Omental fat pad (tissue), 3 donors: ENCODE measurements at regions not wholly inside any gene's neighbourhood (a gene's known extent, or its start where the extent isn't known, plus 50 kb on each side); places are given as distances from the start of the nearest gene placed in this dataset.

Source experiments
- ATAC-seq: fragments of 150-250 bp; one replicate; pipeline ENCODE4 v1.9.1; 2016; ENCODE audit warnings: mild to moderate bottlenecking, moderate library complexity; ENCODE audit not compliant: low FRiP score
- DNase-seq: peaks from one replicate; pipeline ENCODE4 v3.0.0-alpha.2; 2019; ENCODE audit warnings: low spot score
- TF ChIP-seq, protein P1 (sequence below), 3 donors: fragments of 450-650 bp; IDR thresholded peaks; one replicate each; pipeline ENCODE4 v1.5.1; 2016 to 2017; ENCODE audit warnings: antibody characterized with exemption in 3 of 3, mild to moderate bottlenecking in 3 of 3, moderate library complexity in 2 of 3

DNA sequence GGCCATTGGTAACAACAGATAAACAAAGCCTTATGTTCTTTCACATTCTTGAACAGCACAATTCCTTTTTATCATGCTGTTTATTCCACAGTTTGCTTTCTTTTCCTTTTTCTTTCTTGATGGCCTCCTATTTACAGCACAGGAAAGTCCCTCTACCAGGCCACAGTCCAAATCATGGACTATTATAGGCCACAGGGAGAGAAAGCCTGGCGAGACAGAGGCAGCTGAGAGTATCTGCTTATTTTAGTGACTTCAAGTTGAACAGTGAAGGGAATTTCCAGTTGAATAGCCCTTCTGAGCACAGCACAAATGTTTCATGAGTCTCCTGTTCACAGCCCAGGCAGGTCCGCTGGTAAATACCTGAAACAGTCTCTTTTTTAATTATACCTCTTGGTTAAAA lies 263.7 kb upstream of the ARID1B start:
- no peak for ATAC-seq
- DNase-seq = no peak
- TF ChIP-seq, protein P1, sequence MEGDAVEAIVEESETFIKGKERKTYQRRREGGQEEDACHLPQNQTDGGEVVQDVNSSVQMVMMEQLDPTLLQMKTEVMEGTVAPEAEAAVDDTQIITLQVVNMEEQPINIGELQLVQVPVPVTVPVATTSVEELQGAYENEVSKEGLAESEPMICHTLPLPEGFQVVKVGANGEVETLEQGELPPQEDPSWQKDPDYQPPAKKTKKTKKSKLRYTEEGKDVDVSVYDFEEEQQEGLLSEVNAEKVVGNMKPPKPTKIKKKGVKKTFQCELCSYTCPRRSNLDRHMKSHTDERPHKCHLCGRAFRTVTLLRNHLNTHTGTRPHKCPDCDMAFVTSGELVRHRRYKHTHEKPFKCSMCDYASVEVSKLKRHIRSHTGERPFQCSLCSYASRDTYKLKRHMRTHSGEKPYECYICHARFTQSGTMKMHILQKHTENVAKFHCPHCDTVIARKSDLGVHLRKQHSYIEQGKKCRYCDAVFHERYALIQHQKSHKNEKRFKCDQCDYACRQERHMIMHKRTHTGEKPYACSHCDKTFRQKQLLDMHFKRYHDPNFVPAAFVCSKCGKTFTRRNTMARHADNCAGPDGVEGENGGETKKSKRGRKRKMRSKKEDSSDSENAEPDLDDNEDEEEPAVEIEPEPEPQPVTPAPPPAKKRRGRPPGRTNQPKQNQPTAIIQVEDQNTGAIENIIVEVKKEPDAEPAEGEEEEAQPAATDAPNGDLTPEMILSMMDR (IDR thresholded peaks at IDR 0.05) = no peak

DNA sequence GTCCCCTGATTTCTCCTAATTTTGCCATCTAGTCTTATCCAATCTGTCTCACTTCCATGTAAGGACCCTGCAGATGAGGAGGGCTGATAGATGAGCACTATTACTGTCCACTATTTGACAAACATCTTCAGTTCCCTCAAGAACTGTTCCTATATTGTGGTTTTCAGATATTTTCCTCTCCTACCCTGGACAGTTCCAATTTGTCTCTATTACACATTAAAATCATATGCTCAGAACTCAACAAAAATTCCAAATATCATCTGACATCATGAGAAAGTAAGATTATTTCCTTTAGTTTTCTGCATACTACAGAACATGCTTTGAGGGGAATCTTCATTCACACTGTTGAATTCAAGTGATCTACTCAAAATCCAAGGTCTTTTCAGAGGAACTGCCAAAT lies 265.6 kb upstream of the ARID1B start:
- DNase-seq = no peak
- ATAC-seq = no peak
- TF ChIP-seq, protein P1 (IDR thresholded peaks at IDR 0.05) = no peak

DNA sequence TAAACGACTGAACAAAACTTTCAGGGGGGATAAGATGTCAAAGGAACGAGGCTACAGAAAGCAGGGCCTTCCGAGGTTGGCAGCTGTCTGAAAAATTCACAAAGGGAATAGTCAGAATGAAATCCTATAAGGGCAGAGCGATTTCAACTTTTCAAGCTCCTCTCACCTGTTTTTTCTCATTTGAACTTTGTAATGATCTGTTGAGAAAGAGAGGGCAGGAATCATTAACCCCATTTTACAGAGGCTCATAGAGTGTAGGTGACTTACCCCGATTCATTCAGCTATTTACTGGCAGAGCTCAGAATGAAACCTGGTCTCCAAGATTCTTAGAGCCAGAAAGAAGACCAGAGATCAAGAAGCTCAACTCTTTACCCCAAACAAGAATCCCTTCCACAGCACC lies 266.1 kb upstream of the ARID1B start:
- ATAC-seq = no peak
- DNase-seq = no peak
- TF ChIP-seq, protein P1 (IDR thresholded peaks at IDR 0.05) = no peak

DNA sequence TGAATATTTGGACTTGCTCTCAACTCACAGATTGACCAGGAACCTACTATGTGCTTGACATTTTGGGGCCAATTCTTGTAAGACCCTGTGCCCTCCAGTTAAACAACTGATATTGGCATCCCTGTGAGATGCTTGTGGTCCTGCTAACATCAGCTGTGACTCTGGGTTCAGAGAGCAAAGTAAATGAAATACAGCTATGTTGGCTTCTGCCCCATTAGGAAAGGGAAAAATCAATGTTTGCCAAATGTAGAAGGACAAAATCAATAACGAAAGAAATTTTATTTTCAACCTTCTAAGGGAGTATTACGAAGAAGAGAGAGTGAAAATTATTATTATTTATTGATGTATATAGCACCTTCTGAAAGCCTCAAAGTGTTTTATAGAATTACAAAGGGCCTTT lies 266.9 kb upstream of the ARID1B start:
- DNase-seq (no peak), ATAC-seq (no peak)
- TF ChIP-seq, protein P1 (IDR thresholded peaks at IDR 0.05) = no peak

DNA sequence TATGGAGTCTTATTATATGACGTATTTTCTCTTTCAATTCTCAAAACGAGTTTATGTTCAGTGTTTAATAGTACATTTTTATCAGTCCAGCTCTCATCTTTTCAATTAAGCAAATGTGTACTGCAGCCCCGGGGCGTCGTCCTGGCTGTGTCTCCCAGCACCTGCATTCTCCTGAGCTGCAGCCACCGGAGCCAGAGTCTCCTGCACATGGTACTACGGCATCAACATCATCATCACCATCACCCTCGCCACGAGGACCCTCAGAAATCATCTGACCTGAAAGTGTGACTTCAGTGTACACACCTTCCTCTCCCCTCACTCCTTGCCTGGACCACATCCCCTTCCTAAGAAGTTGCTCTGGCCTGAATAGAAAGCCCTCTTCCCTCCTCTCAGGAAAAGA lies 267.7 kb upstream of the ARID1B start:
- ATAC-seq (no peak), DNase-seq (no peak)

DNA sequence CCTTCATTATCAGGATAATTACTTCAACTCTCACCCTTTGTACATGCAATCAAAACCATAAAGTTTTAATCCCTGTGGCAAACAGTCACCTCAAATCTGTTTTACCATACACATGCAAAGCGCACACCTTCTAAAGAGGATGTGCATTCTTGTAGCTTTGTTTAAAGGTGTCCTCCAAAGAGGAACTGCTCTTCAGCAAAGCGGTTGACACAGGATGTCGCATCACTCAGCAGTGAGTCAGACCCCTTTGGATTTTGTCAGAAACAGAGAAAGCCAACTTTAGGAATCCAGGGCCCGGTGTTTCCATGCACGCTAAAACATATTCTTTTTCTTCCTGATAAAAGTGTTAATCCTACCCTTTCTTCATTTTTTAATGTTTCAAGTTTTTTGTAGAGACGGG lies 268.3 kb upstream of the ARID1B start:
- ATAC-seq = no peak

More for the DNA sequence above, 267.7 kb upstream of the ARID1B start:
- TF ChIP-seq, protein P1 (IDR thresholded peaks at IDR 0.05) = no peak

DNA sequence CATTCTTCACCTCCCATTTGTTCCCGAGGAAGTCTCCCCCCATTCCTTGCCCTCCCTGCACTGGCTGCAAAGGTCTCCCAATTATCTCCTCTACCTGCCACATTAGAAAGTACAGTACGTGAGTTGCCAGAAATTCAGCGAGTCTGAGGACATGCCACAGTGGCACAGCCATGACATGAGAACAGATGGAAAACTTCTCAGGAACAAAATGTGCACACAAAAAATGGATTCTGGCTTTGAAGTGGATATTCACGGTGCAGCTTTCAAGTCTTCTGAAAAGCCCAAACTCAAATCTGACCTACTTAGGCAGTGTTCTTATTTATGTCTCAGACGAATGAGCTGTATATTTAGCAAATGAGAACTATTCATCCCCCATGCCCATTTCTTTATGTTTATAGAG lies 269.1 kb upstream of the ARID1B start:
- DNase-seq = no peak
- TF ChIP-seq, protein P1 (IDR thresholded peaks at IDR 0.05) = no peak
- no peak for ATAC-seq

More for the DNA sequence above, 268.3 kb upstream of the ARID1B start:
- TF ChIP-seq, protein P1 (IDR thresholded peaks at IDR 0.05) = no peak
- no peak for DNase-seq
